GM18867 (cell line): ENCODE measurements at regions not wholly inside any gene's neighbourhood (a gene's known extent, or its start where the extent isn't known, plus 50 kb on each side); places are given as distances from the start of the nearest gene placed in this dataset.
"Not testable (repeated sequence)": the region's sequence is repeated elsewhere in the genome, so short reads cannot be mapped to it uniquely, and the experiment has no call there.

Experiments used
- ATAC-seq: cut with Tn5 transposase; IDR thresholded peaks from one replicate; pipeline ENCODE4 v1.9.1; 2021; ENCODE audit warnings: mild to moderate bottlenecking, moderate library complexity; ENCODE audit not compliant: unreplicated experiment

GRCh38 chr18:57885931-57886330 is 82.8 kb upstream of the ATP8B1 start:
- ATAC-seq, result no peak

- no peak for ATAC-seq
Observed at GRCh38 chr18:57882465-57882864, 79.3 kb upstream of the ATP8B1 start.

GRCh38 chr18:57881818-57882413 is 78.8 kb upstream of the ATP8B1 start:
- peak; percentile 84 for ATAC-seq

- ATAC-seq, result not testable (repeated sequence)
Observed at GRCh38 chr18:57879924-57880323, 76.8 kb upstream of the ATP8B1 start.

GRCh38 chr18:57869221-57869620 is 66.1 kb upstream of the ATP8B1 start:
- ATAC-seq, result no peak

- no peak for ATAC-seq
Observed at GRCh38 chr18:57866355-57866754, 63.2 kb upstream of the ATP8B1 start.

- ATAC-seq, result no peak
Observed at GRCh38 chr18:57864615-57865121, 61.6 kb upstream of the ATP8B1 start.

- no peak for ATAC-seq
Observed at GRCh38 chr18:57863706-57864105, 60.6 kb upstream of the ATP8B1 start.

- ATAC-seq, result peak; percentile 86
Observed at GRCh38 chr18:57859314-57859713, 56.2 kb upstream of the ATP8B1 start.

GRCh38 chr18:57856557-57857280 is 53.6 kb upstream of the ATP8B1 start:
- ATAC-seq, result no peak

GRCh38 chr18:57856128-57856527 is 53.0 kb upstream of the ATP8B1 start:
- ATAC-seq, result no peak

GRCh38 chr18:57855551-57855950 is 52.4 kb upstream of the ATP8B1 start:
- ATAC-seq, result no peak

GRCh38 chr18:57854726-57855125 is 51.6 kb upstream of the ATP8B1 start:
- no peak for ATAC-seq

GRCh38 chr18:57853864-57854263 is 50.7 kb upstream of the ATP8B1 start:
- no peak for ATAC-seq

GRCh38 chr18:57853133-57853532 is 50.0 kb upstream of the ATP8B1 start:
- ATAC-seq, result no peak
